ENCODE measurements at regions not wholly inside any gene's neighbourhood (a gene's known extent, or its start where the extent isn't known, plus 50 kb on each side); places are given as distances from the start of the nearest gene placed in this dataset.

GRCh38 chr13:72153272-72153671 is 286.3 kb upstream of the DACH1 start:
- Histone ChIP-seq H3K4me3 (ENCODE audit: low read depth in 2 of 2, low read length in 1 of 2) (no peak overlapping the region), H4K20me1 (ENCODE audit: insufficient read depth) (no peaks in the 10 kb centered on the region), H3K79me2 (ENCODE audit: insufficient read depth) (no peaks in the 10 kb centered on the region), H3K27ac (ENCODE audit: low read depth in 2 of 2, low read length in 1 of 2) (no peak overlapping the region), H3K9ac (no peak overlapping the region), H3K36me3 (replicated peaks in 1 of 2; ENCODE audit: control insufficient read depth in 1 of 2, insufficient read depth in 2 of 2, low read length in 1 of 2) (no peaks in the 10 kb centered on the region), H3K9me2 (no peaks in the 10 kb centered on the region), H3K9me3 (no peaks in the 10 kb centered on the region), H3K27me3 (ENCODE audit: insufficient read depth) (no peaks in the 10 kb centered on the region), H3K4me1 (ENCODE audit: control insufficient read depth in 1 of 2, insufficient read depth in 2 of 2, low read depth in 1 of 2, low read length in 1 of 2) (peaks cover 0 to 8% of the 10 kb centered on the region in 2 experiments; a peak in 2 of 4 replicates), H2AFZ (ENCODE audit: low read depth) (no peak overlapping the region), H3K4me2 (no peak overlapping the region), H3F3A (replicated peaks; ENCODE audit: insufficient read depth) (no peaks in the 10 kb centered on the region)
- no peak for DNase-seq
- POLR2A ChIA-PET: no interaction called here
- 71% methylated on average over 1 of the region's 1 CpG for WGBS (ENCODE audit: low lambda C conversion rate)
- CTCF ChIA-PET: interaction anchor here (1.0 to 1.5 kb wide), 2 partner anchors 10 to 11 kb away, joined by 3 to 4 read pairs; no protein-coding TSS in a partner anchor
- TF ChIP-seq ZBTB33 (IDR thresholded peaks at IDR 0.05; ENCODE audit: borderline replicate concordance, low read depth) (no peak), SIN3A (IDR thresholded peaks at IDR 0.05; ENCODE audit: borderline replicate concordance, low read depth, low read length) (no peak), NFIC (IDR thresholded peaks at IDR 0.05; ENCODE audit: borderline replicate concordance) (no peak), RFX5 (IDR thresholded peaks at IDR 0.05; ENCODE audit: low read length) (no peak)
- TF ChIP-seq, protein P1, sequence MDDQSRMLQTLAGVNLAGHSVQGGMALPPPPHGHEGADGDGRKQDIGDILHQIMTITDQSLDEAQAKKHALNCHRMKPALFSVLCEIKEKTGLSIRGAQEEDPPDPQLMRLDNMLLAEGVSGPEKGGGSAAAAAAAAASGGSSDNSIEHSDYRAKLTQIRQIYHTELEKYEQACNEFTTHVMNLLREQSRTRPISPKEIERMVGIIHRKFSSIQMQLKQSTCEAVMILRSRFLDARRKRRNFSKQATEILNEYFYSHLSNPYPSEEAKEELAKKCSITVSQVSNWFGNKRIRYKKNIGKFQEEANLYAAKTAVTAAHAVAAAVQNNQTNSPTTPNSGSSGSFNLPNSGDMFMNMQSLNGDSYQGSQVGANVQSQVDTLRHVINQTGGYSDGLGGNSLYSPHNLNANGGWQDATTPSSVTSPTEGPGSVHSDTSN (IDR thresholded peaks at IDR 0.05): no peak

DNA sequence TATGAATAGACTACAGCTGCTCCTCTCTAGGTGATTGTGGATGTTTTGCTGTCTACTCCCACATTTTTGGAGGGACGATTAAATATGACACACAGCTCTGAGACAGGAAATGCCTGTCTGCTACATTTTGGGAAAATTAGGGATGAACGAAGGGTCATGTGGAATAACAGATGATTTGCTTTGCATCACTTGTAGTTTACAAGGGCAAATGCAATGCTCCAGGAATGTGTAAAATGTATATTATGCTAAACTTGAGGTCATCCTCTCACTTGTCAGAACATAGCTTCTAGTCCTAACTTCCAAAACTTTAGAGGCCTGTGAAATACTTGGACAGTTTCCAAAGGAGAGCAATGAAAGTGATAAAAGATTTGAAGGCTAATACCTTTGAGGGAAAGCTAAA is 284.2 kb upstream of the DACH1 start:
- H3K36me3 ChIP-seq (replicated peaks in 1 of 2; ENCODE audit: control insufficient read depth in 1 of 2, insufficient read depth in 2 of 2, low read length in 1 of 2): no peaks in the 10 kb centered on the region
- H4K20me1 ChIP-seq (ENCODE audit: insufficient read depth): no peaks in the 10 kb centered on the region
- ChIA-PET CTCF (interaction anchor here (1.3 to 1.6 kb wide), 2 partner anchors 16 to 30 kb away, joined by 3 read pairs; no protein-coding TSS in a partner anchor), POLR2A (no interaction called here)
- no peak overlapping the region for H3K4me2 ChIP-seq
- peak overlapping the region; percentile 28 to 74; a peak in 2 of 4 replicates for H3K27ac ChIP-seq (ENCODE audit: low read depth in 2 of 2, low read length in 1 of 2)
- 9% methylated on average over 2 of the region's 2 CpGs for WGBS (ENCODE audit: low lambda C conversion rate)
- no peaks in the 10 kb centered on the region for H3K9me2 ChIP-seq
- peak; percentile 87; the same call in 1 of the 2 replicates for TF ChIP-seq RXRA (IDR thresholded peaks at IDR 0.05; ENCODE audit: borderline replicate concordance, low read depth)
- TF ChIP-seq MEF2A (IDR thresholded peaks at IDR 0.05; ENCODE audit: borderline replicate concordance, low read depth): peak; percentile 18; the same call in 1 of the 2 replicates
- TF ChIP-seq TEAD4 (IDR thresholded peaks at IDR 0.05; ENCODE audit: borderline replicate concordance, insufficient read depth): peak; percentile 67; the same call in 1 of the 2 replicates
- TF ChIP-seq SMC3 (IDR thresholded peaks at IDR 0.05; ENCODE audit: low read depth, low read length): no peak
- peak; percentile 31 for TF ChIP-seq FOSL2 (IDR thresholded peaks at IDR 0.05; ENCODE audit: borderline replicate concordance, low read depth)
- peak in 1 of 2 experiments; percentile 76; a peak in 1 of 4 replicates for TF ChIP-seq EP300 (IDR thresholded peaks at IDR 0.05; ENCODE audit: borderline replicate concordance in 1 of 2, low read depth in 1 of 2, low read length in 1 of 2)
- TF ChIP-seq FOXM1 (IDR thresholded peaks at IDR 0.05; ENCODE audit: low read depth): peak; percentile 45; the same call in 1 of the 2 replicates
- TF ChIP-seq, protein P2, sequence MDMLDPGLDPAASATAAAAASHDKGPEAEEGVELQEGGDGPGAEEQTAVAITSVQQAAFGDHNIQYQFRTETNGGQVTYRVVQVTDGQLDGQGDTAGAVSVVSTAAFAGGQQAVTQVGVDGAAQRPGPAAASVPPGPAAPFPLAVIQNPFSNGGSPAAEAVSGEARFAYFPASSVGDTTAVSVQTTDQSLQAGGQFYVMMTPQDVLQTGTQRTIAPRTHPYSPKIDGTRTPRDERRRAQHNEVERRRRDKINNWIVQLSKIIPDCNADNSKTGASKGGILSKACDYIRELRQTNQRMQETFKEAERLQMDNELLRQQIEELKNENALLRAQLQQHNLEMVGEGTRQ (IDR thresholded peaks at IDR 0.05; ENCODE audit: borderline replicate concordance, low read depth, low read length): no peak
- no peak for TF ChIP-seq ELF1 (IDR thresholded peaks at IDR 0.05)
- peak; percentile 65 for TF ChIP-seq JUND (IDR thresholded peaks at IDR 0.05)
- TF ChIP-seq TCF12 (IDR thresholded peaks at IDR 0.05): peak; percentile 79
- peak; percentile 64 for TF ChIP-seq NFIC (IDR thresholded peaks at IDR 0.05; ENCODE audit: borderline replicate concordance)
- TF ChIP-seq, protein P1 (IDR thresholded peaks at IDR 0.05): peak; percentile 79
- no peaks in the 10 kb centered on the region for H3K27me3 ChIP-seq (ENCODE audit: insufficient read depth)
- no peaks in the 10 kb centered on the region for H3K9me3 ChIP-seq
- H3K9ac ChIP-seq: no peak overlapping the region
- H3K4me3 ChIP-seq (ENCODE audit: low read depth in 2 of 2, low read length in 1 of 2): no peak overlapping the region
- H3K79me2 ChIP-seq (ENCODE audit: insufficient read depth): no peaks in the 10 kb centered on the region
- peaks cover 0 to 8% of the 10 kb centered on the region in 2 experiments; a peak in 1 of 4 replicates for H3K4me1 ChIP-seq (ENCODE audit: control insufficient read depth in 1 of 2, insufficient read depth in 2 of 2, low read depth in 1 of 2, low read length in 1 of 2)
- no peak for DNase-seq
- H2AFZ ChIP-seq (ENCODE audit: low read depth): peak overlapping the region; percentile 40
- H3F3A ChIP-seq (replicated peaks; ENCODE audit: insufficient read depth): no peaks in the 10 kb centered on the region

Data from SK-N-SH (cell line).